Left ventricle myocardium inferior (tissue), 1 donor: ENCODE measurements at regions not wholly inside any gene's neighbourhood (a gene's known extent, or its start where the extent isn't known, plus 50 kb on each side); places are given as distances from the start of the nearest gene placed in this dataset.
"Not testable (repeated sequence)": the region's sequence is repeated elsewhere in the genome, so short reads cannot be mapped to it uniquely, and the experiment has no call there.

Experiments
- DNase-seq: peaks from one replicate; pipeline ENCODE4 v3.0.0-alpha.2; 2020
- H3K27ac ChIP-seq: fragments of 200-600 bp; replicated peaks from 2 replicates; pipeline ENCODE4 v1.8.0; 2021
- H3K27me3 ChIP-seq: fragments of 200-600 bp; 2 replicates; pipeline ENCODE4 v1.8.0; 2021; ENCODE audit warnings: low read depth
- H3K36me3 ChIP-seq: fragments of 200-600 bp; 2 replicates; pipeline ENCODE4 v1.8.0; 2021
- H3K4me1 ChIP-seq: fragments of 200-600 bp; 2 replicates; pipeline ENCODE4 v1.8.0; 2021
- H3K4me3 ChIP-seq: fragments of 200-600 bp; 2 replicates; pipeline ENCODE4 v1.8.0; 2021; ENCODE audit warnings: mild to moderate bottlenecking, moderate library complexity
- H3K9me3 ChIP-seq: fragments of 200-600 bp; replicated peaks from 2 replicates; pipeline ENCODE4 v1.8.0; 2021
- intact Hi-C: fragments of 100-400 bp; cut with micrococcal nuclease; formaldehyde crosslinking; loops from one replicate; pipeline ENCODE4 v1.11.0; 2022
- TF ChIP-seq, protein P1 (sequence below): fragments of 200-600 bp; IDR thresholded peaks from 2 replicates; pipeline ENCODE4 v1.8.0; 2021; ENCODE audit warnings: antibody characterized with exemption, mild to moderate bottlenecking, borderline replicate concordance
- donor health status: DM: no; HTN: yes; CAD: no; lungs with severe emphysema.

DNA sequence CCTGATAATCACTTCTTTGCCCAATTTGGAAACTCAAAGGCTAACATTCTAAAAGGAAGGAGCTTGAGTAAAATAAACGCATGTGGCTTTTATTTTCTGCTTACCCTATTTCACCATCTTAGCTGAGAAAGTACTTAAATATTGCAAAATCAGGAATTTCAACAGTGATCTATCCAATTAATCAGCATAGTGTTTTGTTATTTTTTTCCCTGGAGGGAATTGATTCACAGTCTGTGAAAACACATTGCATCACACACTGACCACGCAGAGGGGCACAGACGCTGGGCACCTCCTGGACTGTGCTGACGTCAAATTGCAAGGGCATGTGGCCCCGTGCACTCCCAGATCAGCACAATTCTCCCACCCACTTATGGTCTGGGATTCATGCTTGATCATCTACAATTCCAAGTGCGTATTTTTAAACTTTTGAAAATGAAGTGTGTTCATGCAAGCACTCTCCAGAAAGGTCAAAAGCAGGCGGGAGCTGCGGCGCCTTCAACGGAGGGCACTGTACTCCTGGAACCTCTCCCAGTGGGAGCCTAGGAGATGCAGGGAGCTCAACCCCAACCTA lies 320.6 kb upstream of the PPARGC1A start:
- DNase-seq, result no peak
- H3K4me3 ChIP-seq, result no peak overlapping the region
- H3K36me3 ChIP-seq, result no peaks in the 10 kb centered on the region
- H3K4me1 ChIP-seq, result no peaks in the 10 kb centered on the region
- intact Hi-C loops, result no loop called here
- H3K27me3 ChIP-seq, result no peaks in the 10 kb centered on the region
- TF ChIP-seq, protein P1, sequence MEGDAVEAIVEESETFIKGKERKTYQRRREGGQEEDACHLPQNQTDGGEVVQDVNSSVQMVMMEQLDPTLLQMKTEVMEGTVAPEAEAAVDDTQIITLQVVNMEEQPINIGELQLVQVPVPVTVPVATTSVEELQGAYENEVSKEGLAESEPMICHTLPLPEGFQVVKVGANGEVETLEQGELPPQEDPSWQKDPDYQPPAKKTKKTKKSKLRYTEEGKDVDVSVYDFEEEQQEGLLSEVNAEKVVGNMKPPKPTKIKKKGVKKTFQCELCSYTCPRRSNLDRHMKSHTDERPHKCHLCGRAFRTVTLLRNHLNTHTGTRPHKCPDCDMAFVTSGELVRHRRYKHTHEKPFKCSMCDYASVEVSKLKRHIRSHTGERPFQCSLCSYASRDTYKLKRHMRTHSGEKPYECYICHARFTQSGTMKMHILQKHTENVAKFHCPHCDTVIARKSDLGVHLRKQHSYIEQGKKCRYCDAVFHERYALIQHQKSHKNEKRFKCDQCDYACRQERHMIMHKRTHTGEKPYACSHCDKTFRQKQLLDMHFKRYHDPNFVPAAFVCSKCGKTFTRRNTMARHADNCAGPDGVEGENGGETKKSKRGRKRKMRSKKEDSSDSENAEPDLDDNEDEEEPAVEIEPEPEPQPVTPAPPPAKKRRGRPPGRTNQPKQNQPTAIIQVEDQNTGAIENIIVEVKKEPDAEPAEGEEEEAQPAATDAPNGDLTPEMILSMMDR, result no peak
- no peaks in the 10 kb centered on the region for H3K9me3 ChIP-seq
- no peak overlapping the region for H3K27ac ChIP-seq

DNA sequence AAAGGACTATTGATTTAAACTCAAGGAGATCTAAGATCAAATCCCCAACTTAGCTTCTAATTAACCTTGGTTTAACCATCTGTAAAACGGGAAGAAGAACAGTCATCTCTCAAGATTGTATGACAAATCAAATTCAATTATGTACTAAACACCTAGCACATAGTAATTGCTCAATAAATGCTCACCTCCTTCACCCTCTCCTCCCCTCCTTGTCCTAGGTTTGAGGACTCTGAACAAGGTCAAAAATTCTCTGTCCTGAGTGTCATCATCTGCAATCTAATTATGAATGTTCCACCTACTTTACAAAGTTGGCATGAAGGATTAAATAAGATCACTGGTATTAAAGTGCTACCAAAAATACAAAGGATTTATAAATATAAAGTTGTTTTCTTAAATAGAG lies 320.1 kb upstream of the PPARGC1A start:
- H3K36me3 ChIP-seq, result no peaks in the 10 kb centered on the region
- TF ChIP-seq, protein P1, result no peak
- no peaks in the 10 kb centered on the region for H3K9me3 ChIP-seq
- no peak overlapping the region for H3K4me3 ChIP-seq
- no peaks in the 10 kb centered on the region for H3K4me1 ChIP-seq
- no peak overlapping the region for H3K27ac ChIP-seq
- no peaks in the 10 kb centered on the region for H3K27me3 ChIP-seq
- DNase-seq, result no peak
- intact Hi-C loops, result no loop called here

DNA sequence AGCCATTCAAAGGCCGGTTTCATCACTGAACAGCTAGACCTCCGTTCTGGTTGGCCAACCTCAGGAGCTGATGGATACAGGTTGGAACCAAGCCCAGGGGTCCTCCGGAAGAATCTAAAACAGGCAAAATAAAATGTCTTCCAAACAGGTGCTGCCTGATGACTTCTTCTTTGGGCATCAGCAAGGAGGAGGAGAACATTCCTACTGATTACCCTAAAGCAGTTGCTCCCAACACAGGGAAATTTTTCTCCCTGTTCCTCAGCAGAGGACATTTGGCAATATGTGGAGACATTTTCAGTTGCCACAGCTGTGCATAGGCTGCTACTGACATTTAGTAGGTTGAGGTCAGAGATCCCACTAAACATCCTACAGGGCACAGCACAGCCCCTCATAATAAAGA lies 319.3 kb upstream of the PPARGC1A start:
- H3K27me3 ChIP-seq, result no peaks in the 10 kb centered on the region
- TF ChIP-seq, protein P1, result no peak
- DNase-seq, result no peak
- H3K36me3 ChIP-seq, result no peaks in the 10 kb centered on the region
- H3K27ac ChIP-seq, result no peak overlapping the region
- no peaks in the 10 kb centered on the region for H3K4me1 ChIP-seq
- H3K9me3 ChIP-seq, result no peaks in the 10 kb centered on the region
- intact Hi-C loops, result no loop called here
- H3K4me3 ChIP-seq, result no peak overlapping the region

- H3K27ac ChIP-seq, result no peak overlapping the region
- H3K36me3 ChIP-seq, result no peaks in the 10 kb centered on the region
- intact Hi-C loops, result no loop called here
- no peak overlapping the region for H3K4me3 ChIP-seq
- H3K9me3 ChIP-seq, result no peaks in the 10 kb centered on the region
- H3K27me3 ChIP-seq, result no peaks in the 10 kb centered on the region
- TF ChIP-seq, protein P1, result no peak
- H3K4me1 ChIP-seq, result no peaks in the 10 kb centered on the region
- DNase-seq, result no peak
These were observed 318.8 kb upstream of the PPARGC1A start for GRCh38 chr4:24208691-24209090.

DNA sequence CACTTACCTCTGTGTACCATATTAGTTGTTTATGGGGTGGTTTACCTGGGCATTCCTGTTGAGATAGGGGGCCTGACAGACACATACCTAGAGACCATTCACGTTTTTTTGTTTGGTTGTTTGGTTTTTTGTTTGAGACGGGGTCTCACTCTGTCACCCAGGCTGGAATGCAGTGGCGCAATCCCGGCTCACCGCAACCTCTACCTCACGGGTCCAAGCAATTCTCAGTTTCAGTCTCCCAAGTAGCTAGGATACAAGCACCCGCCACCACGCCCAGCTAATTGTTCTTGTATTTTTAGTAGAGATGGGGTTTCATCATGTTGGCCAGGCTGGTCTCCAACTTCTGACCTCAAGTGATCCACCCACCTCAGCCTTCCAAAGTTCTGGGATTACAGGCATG lies 314.9 kb upstream of the PPARGC1A start:
- intact Hi-C loops, H3K27ac ChIP-seq, H3K4me1 ChIP-seq, H3K4me3 ChIP-seq, H3K9me3 ChIP-seq, DNase-seq, H3K27me3 ChIP-seq, H3K36me3 ChIP-seq: not testable (repeated sequence)

DNA sequence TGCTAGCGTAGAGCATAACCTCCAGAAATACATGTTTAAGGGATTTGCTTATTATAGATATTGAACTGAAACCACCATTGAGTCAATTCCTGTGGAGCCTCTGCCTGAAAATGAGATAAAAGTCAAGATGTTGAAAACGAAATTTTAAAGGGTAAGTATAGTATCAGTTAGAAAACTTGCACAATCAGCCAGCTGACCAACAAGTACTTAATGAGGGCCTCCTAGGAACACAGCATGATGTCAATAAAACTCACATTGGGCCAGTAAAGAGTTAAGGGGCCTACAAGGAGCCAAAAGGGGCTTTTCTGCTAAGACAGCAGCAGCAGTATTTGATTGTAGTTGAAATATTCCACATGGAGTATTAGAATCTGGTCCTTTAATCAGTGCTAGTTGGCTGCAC lies 314.1 kb upstream of the PPARGC1A start:
- intact Hi-C loops, result no loop called here
- H3K27me3 ChIP-seq, result no peaks in the 10 kb centered on the region
- no peaks in the 10 kb centered on the region for H3K9me3 ChIP-seq
- no peaks in the 10 kb centered on the region for H3K4me1 ChIP-seq
- TF ChIP-seq, protein P1, result no peak
- no peak for DNase-seq
- no peak overlapping the region for H3K27ac ChIP-seq
- no peak overlapping the region for H3K4me3 ChIP-seq
- H3K36me3 ChIP-seq, result no peaks in the 10 kb centered on the region
